ENCODE measurements at regions not wholly inside any gene's neighbourhood (a gene's known extent, or its start where the extent isn't known, plus 50 kb on each side); places are given as distances from the start of the nearest gene placed in this dataset.
"Not testable (repeated sequence)": the region's sequence is repeated elsewhere in the genome, so short reads cannot be mapped to it uniquely, and the experiment has no call there.

DNA sequence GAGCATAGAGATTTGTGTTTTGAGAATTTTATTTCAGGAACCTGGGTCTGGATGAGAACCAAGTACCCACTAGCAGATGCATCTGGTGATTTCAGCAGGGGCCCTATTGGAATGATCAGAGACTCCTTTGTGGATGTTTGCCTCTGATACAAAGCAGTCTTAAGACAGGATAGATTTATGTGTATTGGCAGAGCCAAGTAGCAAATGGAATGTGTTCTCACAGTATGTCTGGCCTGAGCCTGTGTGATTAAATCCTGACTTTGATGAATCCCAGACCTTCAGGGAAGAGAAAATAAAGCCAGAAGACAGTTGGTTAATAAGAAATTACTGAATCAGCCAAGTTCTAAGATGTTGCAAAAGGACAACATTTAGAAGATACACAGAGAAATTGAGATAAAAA is 755.5 kb upstream of the SEMA6D start:
- TF ChIP-seq MAFK (IDR thresholded peaks at IDR 0.05; ENCODE audit: low read depth, low read length) (no peak), MXI1 (IDR thresholded peaks at IDR 0.05; ENCODE audit: borderline replicate concordance, low read depth, low read length) (no peak), RCOR1 (IDR thresholded peaks at IDR 0.05; ENCODE audit: insufficient replicate concordance, low read length) (no peak), CEBPB (IDR thresholded peaks at IDR 0.05; ENCODE audit: low read depth, low read length) (no peak)
- TF ChIP-seq, protein P1, sequence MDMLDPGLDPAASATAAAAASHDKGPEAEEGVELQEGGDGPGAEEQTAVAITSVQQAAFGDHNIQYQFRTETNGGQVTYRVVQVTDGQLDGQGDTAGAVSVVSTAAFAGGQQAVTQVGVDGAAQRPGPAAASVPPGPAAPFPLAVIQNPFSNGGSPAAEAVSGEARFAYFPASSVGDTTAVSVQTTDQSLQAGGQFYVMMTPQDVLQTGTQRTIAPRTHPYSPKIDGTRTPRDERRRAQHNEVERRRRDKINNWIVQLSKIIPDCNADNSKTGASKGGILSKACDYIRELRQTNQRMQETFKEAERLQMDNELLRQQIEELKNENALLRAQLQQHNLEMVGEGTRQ (IDR thresholded peaks at IDR 0.05; ENCODE audit: low read depth, low read length) = no peak
- TF ChIP-seq, protein P2, sequence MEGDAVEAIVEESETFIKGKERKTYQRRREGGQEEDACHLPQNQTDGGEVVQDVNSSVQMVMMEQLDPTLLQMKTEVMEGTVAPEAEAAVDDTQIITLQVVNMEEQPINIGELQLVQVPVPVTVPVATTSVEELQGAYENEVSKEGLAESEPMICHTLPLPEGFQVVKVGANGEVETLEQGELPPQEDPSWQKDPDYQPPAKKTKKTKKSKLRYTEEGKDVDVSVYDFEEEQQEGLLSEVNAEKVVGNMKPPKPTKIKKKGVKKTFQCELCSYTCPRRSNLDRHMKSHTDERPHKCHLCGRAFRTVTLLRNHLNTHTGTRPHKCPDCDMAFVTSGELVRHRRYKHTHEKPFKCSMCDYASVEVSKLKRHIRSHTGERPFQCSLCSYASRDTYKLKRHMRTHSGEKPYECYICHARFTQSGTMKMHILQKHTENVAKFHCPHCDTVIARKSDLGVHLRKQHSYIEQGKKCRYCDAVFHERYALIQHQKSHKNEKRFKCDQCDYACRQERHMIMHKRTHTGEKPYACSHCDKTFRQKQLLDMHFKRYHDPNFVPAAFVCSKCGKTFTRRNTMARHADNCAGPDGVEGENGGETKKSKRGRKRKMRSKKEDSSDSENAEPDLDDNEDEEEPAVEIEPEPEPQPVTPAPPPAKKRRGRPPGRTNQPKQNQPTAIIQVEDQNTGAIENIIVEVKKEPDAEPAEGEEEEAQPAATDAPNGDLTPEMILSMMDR (conservative IDR thresholded peaks at IDR 0.05; ENCODE audit: low read depth, low read length) = no peak
- in situ Hi-C loops (cut with MboI; ENCODE audit: low sequenced_read_pairs) = no loop called here

DNA sequence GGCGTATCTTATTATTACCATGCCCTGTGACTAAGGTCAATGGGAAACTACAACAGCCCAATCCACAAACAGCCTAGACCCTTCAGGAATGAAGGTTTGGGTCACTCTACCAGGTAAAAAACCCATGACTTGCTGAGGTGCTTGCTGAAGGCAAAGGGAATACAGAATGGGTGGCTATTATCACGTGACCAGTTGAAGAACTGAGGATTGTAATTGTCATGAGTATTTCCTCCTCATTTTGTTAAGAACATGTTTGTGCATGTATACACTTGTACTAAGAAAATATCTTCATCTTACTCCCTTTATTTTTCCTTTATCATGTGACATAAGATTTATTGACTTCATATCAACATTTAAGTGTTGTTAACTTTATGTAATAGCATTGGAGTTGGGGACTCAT is 729.2 kb upstream of the SEMA6D start:
- H2BK15ac ChIP-seq (ENCODE audit: low read depth, low read length); intact Hi-C loops (cut with micrococcal nuclease); H3K4me2 ChIP-seq (ENCODE audit: low read depth, low read length); H2BK20ac ChIP-seq (ENCODE audit: low read depth, low read length); DNase-seq; H3K14ac ChIP-seq (replicated peaks; ENCODE audit: low read depth, low read length); ATAC-seq (ENCODE audit: low read depth); H2AFZ ChIP-seq (replicated peaks; ENCODE audit: low read length, poor library complexity); H3K4ac ChIP-seq (ENCODE audit: low read depth, low read length); H3K9ac ChIP-seq (ENCODE audit: low read depth, low read length); H3K23ac ChIP-seq (ENCODE audit: low read depth, low read length); H3K9me3 ChIP-seq (ENCODE audit: control insufficient read depth, insufficient read depth, low read length); H3K36me3 ChIP-seq (ENCODE audit: control insufficient read depth, insufficient read depth, low read length); dilution Hi-C loops (cut with HindIII; ENCODE audit: low sequenced_read_pairs, unreplicated experiment); H3K27me3 ChIP-seq (ENCODE audit: control insufficient read depth, insufficient read depth, low read length); POLR2A ChIA-PET (ENCODE audit: unreplicated experiment); H2BK120ac ChIP-seq (ENCODE audit: low read depth, low read length); H3K56ac ChIP-seq (ENCODE audit: extremely low read depth, insufficient read depth, low read length); H3K4me3 ChIP-seq (ENCODE audit: insufficient read depth, low read depth, low read length); H4K20me1 ChIP-seq (ENCODE audit: insufficient read depth, low read length); H4K5ac ChIP-seq (ENCODE audit: low read depth, low read length); H3K9me1 ChIP-seq (ENCODE audit: insufficient read depth, low read length); H3K4me1 ChIP-seq (ENCODE audit: control insufficient read depth, insufficient read depth, low read length); H3K79me1 ChIP-seq (ENCODE audit: low read depth in 1 of 2, low read length in 2 of 2); H4K91ac ChIP-seq (ENCODE audit: insufficient read depth, low read depth, low read length); H2BK5ac ChIP-seq (ENCODE audit: low read depth, low read length, poor library complexity, severe bottlenecking); H2AK5ac ChIP-seq (ENCODE audit: low read depth, low read length); H4K8ac ChIP-seq (ENCODE audit: low read depth in 2 of 2, low read length in 2 of 2); H2AK9ac ChIP-seq (replicated peaks; ENCODE audit: low read depth, low read length, poor library complexity); CTCF ChIA-PET; in situ Hi-C loops (cut with MboI; ENCODE audit: low sequenced_read_pairs); BruUV-seq (replicated peaks); H3K18ac ChIP-seq (ENCODE audit: low read depth, low read length); H3K27ac ChIP-seq (ENCODE audit: insufficient read depth, low read length): not testable (repeated sequence)
- no CpG with 5 or more reads among the region's 2 CpGs for WGBS, 2 experiments (ENCODE audit: extremely low coverage in 2 of 2, insufficient read length in 1 of 2)

More for the DNA sequence above, 755.5 kb upstream of the SEMA6D start:
- H2AK5ac ChIP-seq (ENCODE audit: low read depth, low read length) = no peak overlapping the region
- H3K9me1 ChIP-seq (ENCODE audit: insufficient read depth, low read length) = no peaks in the 10 kb centered on the region
- no peak overlapping the region for H2BK5ac ChIP-seq (ENCODE audit: low read depth, low read length, poor library complexity, severe bottlenecking)
- H3K56ac ChIP-seq (ENCODE audit: extremely low read depth, insufficient read depth, low read length) = no peak overlapping the region
- no peaks in the 10 kb centered on the region for H3K36me3 ChIP-seq (ENCODE audit: control insufficient read depth, insufficient read depth, low read length)
- H3K4me3 ChIP-seq (ENCODE audit: insufficient read depth, low read depth, low read length) = no peak overlapping the region
- H3K14ac ChIP-seq (replicated peaks; ENCODE audit: low read depth, low read length) = no peak overlapping the region
- H2BK20ac ChIP-seq (ENCODE audit: low read depth, low read length) = no peak overlapping the region
- H3K4me2 ChIP-seq (ENCODE audit: low read depth, low read length) = no peak overlapping the region
- H4K5ac ChIP-seq (ENCODE audit: low read depth, low read length) = no peak overlapping the region
- no peaks in the 10 kb centered on the region for H3K79me1 ChIP-seq (ENCODE audit: low read depth in 1 of 2, low read length in 2 of 2)
- no peak overlapping the region for H4K91ac ChIP-seq (ENCODE audit: insufficient read depth, low read depth, low read length)
- no peak overlapping the region for H2AFZ ChIP-seq (replicated peaks; ENCODE audit: low read length, poor library complexity)
- no peak overlapping the region for H3K23ac ChIP-seq (ENCODE audit: low read depth, low read length)
- no peaks in the 10 kb centered on the region for H3K27me3 ChIP-seq (ENCODE audit: control insufficient read depth, insufficient read depth, low read length)
- BruUV-seq (replicated peaks) = no TSS peak
- no peak for ATAC-seq (ENCODE audit: low read depth)
- intact Hi-C loops (cut with micrococcal nuclease) (no loop called here), dilution Hi-C loops (cut with HindIII; ENCODE audit: low sequenced_read_pairs, unreplicated experiment) (no loop called here)
- H3K18ac ChIP-seq (ENCODE audit: low read depth, low read length) = no peak overlapping the region
- H3K4ac ChIP-seq (ENCODE audit: low read depth, low read length) = no peak overlapping the region
- H4K20me1 ChIP-seq (ENCODE audit: insufficient read depth, low read length) = no peaks in the 10 kb centered on the region
- POLR2A ChIA-PET (ENCODE audit: unreplicated experiment) = no interaction called here
- CTCF ChIA-PET = no interaction called here
- no peak overlapping the region for H2BK120ac ChIP-seq (ENCODE audit: low read depth, low read length)
- no peak overlapping the region for H2AK9ac ChIP-seq (replicated peaks; ENCODE audit: low read depth, low read length, poor library complexity)
- DNase-seq = no peak
- H3K27ac ChIP-seq (ENCODE audit: insufficient read depth, low read length) = no peak overlapping the region
- H3K4me1 ChIP-seq (ENCODE audit: control insufficient read depth, insufficient read depth, low read length) = no peaks in the 10 kb centered on the region
- H4K8ac ChIP-seq (ENCODE audit: low read depth in 2 of 2, low read length in 2 of 2) = no peak overlapping the region
- peaks cover 3% of the 10 kb centered on the region; the same call in 1 of the 2 replicates for H3K9me3 ChIP-seq (ENCODE audit: control insufficient read depth, insufficient read depth, low read length)
- no peak overlapping the region for H3K9ac ChIP-seq (ENCODE audit: low read depth, low read length)
- no peak overlapping the region for H2BK15ac ChIP-seq (ENCODE audit: low read depth, low read length)

All from IMR-90 (cell line).